SH-SY5Y (cell line): ENCODE measurements at regions not wholly inside any gene's neighbourhood (a gene's known extent, or its start where the extent isn't known, plus 50 kb on each side); places are given as distances from the start of the nearest gene placed in this dataset.

Source experiments
- GATA2 ChIP-seq: IDR thresholded peaks from 2 replicates; pipeline ENCODE4 v1.6.1; 2011; ENCODE audit warnings: mild to moderate bottlenecking, low read depth, low read length
- GATA3 ChIP-seq: IDR thresholded peaks from 2 replicates; pipeline ENCODE4 v1.6.1; 2011; ENCODE audit warnings: low read depth, mild to moderate bottlenecking, low read length, moderate library complexity

DNA sequence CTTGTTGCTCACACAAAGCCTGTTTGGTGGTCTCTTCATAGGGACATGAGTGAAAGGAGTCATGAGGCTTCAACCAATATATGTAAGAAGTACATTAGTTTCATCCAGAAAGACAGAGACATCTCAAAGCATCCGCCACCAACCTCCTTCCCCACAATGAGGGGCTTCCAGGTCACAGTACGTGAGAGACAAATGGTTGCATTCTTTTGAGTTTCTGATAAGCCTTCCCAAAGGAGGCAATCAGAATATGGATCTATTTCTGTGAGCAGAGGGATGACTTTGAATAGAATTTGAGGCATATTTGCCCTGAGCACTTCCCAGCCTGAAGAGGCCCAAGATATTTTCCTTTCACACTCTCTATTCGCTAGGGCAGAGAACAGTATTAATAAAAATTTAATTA, 931.1 kb downstream of the FAM181B start:
- TF ChIP-seq GATA2 (no peak), GATA3 (no peak)
